GM21360 (cell line): ENCODE measurements at regions not wholly inside any gene's neighbourhood (a gene's known extent, or its start where the extent isn't known, plus 50 kb on each side); places are given as distances from the start of the nearest gene placed in this dataset.
"Not testable (repeated sequence)": the region's sequence is repeated elsewhere in the genome, so short reads cannot be mapped to it uniquely, and the experiment has no call there.

ENCODE experiments used
- ATAC-seq: cut with Tn5 transposase; IDR thresholded peaks from one replicate; pipeline ENCODE4 v1.9.1; 2021; ENCODE audit warnings: mild to moderate bottlenecking, moderate library complexity; ENCODE audit not compliant: unreplicated experiment

DNA sequence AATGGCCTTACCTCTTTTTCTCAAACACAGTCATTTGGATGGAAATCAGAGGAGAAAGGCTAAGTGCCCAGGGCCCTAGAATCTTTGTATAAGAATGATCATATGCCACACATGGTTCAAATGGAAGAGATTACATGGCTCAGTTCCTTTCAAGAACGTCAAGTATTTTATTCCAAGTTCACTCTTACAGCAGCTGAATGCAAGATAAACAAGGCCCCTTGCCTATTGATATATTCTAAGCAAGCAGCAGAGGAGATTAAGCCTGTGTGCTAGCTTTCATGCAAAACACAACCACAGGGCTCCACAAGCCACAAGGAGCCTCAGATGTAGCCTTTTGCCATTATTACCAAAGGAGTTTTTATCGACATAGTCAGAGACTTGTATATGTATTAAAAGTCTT, 55.3 kb upstream of the SLCO6A1 start:
- ATAC-seq, result no peak

DNA sequence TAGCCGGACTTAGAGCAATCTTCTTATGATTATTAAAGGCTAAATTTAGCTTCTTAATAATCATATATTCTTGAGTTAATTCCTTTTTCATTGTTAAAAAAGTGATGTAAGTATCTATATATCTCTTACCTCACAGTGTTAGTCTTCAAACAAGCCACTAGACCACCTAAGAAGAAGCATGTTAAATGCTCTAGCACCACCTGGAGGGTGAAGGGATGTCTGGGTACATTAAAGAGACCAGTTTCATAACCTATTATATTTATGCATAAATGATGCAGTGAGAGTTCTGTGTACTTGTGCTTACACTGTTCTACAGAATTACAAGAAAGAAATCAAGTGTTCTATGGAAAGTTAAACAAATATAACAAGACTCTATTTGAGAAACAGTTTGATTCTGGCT, 55.9 kb upstream of the SLCO6A1 start:
- peak; percentile 57 for ATAC-seq

DNA sequence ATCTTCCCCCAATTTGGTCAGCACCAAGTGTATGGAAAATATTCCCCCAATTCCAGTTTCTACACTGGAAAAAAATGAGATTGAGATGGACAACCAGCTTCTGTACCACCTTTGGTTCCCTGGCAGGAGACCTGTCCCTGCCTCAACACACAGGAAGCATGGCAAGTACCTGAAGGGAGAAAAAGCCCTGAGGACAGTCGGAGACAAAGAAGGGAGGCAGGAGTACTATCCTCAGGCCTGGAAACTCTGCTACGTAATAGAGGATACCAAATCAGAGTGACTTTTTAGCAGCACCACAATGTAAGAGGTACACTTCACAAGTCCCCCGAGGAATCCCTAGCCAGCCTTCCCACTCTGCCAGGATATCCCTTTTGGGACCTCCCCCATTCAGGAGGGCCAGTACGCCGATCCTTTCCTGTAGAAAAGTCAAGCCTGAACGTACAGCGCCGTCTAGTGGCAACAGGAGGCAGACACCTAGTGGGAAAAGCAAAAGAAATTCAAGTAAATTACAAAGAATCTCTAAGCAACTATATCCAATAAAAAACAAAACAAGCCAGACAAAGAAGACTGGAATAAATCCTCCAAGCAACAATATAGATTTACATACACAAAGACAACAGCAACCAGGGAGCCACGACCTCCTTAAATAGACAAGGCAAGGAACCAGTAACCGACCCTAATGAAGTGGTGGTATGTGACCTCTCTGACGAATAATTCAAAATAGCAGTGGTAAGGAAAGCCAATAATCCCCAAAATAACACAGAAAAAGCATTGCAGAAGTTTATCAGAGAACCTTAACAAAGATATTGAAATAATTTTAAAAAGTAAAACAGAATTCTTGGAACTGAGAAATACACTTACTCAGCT, 63.3 kb upstream of the SLCO6A1 start:
- peak; percentile 78 for ATAC-seq

DNA sequence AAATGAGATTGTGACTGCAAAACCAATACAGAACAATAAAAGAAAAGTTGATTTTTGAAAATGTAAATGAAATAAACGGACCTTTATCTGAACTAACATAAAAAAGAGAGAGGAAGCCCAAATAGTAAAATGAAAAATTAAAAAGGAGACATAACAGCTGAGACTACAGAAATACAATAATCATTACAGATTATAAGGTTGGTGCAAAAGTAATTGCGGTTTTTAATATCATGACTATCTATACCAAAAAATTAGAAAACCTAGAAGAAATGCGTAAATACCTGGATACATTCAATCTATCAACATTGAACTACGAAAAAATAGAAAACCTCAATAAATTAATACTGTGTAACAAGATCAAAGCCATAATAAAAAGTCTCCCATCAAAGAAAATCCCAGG, 71.9 kb upstream of the SLCO6A1 start:
- no peak for ATAC-seq

DNA sequence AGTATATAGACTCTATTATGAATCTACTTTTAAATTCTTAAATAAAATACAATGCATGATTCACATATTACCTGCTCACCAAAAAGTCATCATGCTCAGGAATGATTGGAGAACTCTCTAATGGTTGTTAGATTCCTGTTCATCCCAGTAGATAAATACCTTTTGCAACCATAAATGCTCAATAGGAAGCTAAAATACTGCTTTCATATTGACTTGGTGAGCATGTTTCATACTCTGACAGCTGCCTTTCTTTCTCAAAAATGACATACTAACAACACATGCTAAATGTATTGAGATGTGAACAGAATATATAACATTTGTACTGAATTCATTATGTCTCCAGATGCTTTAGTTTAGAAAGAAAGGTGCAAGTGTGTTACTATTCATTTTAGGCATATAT, 79.6 kb upstream of the SLCO6A1 start:
- ATAC-seq, result no peak

DNA sequence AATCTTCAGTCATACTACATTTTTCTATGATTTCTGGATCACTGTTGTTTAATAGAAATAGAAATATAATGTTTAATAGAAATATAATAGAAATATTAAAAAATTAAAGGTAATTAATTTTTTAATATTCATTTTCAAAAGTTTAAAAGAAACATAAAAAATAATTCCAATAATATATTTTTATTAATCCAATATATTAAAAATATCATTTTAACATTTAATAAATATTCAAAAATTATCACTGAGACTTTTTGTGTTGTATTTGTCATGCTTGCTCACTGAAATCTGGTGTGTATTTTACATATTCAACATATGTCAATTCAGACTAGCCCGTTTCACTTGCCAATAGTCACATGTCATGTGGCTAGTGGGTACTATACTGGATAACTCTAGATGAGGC, 80.6 kb upstream of the SLCO6A1 start:
- no peak for ATAC-seq

DNA sequence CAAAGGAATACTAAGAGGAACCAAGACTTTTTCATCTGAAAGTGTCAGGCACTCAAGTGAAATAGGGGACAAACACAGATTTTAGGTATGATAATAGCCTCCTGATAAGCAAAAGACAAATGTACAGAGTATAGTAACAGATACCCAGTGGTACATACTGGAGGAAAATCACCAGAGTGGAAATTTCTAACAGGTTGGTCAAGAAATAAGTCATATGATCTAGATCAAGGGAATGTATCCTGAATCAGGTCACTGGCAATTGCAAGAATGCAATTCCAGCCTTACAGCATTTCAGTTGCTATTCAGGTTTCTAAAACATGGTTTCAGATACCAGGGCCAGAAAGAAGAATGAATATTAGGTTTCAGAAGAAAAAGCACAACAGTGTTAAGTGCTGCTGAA, 82.2 kb upstream of the SLCO6A1 start:
- no peak for ATAC-seq

DNA sequence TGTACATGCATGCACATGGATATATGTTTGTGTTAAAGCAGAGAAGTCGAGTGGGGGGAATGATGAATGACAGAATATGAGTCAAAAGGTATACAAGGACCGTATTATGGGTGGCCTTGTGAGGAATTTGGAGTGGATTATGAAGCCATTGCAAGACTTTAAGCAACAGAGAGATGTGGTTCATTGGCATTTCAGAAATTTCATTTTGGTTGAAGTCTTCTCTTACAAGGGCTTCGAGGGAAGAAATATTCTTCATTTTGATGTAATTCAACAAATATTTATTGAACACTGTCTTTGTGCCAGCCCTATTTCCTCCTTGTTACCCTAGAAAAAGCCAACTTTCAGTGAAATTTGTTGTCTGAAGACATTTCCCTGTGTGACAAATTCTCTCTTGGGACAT, 83.9 kb upstream of the SLCO6A1 start:
- ATAC-seq, result no peak

DNA sequence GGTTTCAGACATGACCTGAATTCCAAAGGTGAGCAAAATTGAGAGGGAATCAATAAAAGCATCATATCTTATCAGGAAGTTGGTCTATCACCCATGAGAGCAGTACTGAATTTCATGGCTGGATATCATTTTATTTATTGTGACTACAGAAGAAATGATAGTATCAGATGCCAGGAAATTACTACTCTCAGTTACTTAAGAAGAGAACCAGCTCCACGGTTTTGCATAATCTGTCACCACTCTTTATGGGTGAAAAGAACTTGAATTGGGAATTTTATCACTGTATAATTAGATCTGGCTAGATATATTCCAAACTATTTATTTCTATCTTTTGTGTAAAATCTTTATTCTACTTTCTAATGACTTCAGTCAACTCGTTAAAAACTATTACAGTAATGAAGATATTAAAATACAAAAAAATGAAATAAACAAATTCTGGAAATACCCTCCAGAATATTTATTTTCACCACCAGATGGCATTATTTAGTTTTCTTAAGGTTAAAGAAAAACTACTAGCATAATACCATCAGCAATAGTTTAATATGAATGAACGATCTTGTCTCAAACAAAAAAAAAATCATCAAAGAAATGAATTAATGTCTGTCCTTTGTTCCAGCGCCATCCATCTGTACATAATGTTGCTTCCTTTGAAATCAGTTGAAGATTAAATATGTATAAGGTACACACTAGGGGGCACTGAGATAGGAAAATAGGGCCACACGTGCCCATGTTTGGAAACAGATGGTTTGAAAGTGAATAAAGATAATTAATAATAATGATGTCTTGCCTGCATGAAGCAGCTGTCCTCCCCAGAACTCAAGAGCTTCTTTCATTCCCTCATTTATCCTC, 84.7 kb upstream of the SLCO6A1 start:
- ATAC-seq, result no peak

DNA sequence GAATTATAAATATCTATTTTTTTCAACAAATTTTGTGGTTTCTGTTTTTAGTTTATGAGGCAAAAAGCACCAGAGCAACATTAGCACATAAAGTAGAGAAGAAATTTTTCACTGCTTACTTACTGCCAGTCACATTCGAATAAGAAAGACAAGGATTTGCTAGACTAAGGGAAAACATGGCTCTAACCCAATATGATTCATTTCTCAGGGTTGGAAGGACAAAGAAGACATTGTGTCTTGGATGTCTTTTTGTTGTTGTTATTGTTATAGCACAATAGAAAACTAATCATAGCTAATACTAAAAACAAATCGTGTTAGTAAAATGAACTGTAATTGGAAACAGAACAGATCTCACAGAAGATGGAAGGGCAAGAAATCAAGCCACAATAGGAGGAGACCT, 90.9 kb upstream of the SLCO6A1 start:
- ATAC-seq, result no peak

DNA sequence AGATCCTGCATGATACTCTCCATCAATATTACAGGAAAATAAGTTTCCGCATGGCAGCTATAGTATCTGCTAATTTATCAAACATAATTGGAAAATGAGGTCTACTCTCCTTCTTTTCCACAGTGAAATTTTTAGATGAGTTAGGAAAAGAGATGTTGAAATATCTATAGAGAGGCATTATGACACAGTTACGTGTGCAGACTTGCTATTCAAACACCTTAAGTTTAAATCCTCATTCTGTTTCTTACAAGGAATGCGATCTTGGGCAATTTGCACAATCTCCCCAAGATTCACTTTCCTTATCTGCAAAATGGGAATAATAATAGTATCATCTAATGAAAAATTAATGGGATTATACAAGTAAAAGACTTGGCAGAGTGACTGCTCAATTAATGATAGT, 91.7 kb upstream of the SLCO6A1 start:
- no peak for ATAC-seq

DNA sequence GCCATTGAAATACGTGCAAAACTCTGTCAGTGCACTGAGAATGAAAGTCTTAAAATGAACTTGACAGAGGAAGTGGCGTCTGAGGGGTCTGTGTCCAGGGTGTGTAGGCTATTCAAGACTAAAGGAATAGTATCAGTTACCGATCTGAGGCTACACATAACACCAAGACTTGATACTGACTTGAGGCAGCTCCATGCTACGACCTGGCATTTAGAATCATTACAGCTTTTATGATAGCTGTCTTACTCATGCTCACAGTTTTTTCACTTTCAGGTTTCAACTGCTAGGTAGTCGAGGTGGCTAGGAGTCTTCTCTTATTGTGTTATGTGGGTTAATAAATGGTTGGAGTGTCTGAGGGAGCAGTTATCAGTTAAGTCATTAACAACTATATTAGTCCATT, 92.8 kb upstream of the SLCO6A1 start:
- peak; percentile 84 for ATAC-seq

DNA sequence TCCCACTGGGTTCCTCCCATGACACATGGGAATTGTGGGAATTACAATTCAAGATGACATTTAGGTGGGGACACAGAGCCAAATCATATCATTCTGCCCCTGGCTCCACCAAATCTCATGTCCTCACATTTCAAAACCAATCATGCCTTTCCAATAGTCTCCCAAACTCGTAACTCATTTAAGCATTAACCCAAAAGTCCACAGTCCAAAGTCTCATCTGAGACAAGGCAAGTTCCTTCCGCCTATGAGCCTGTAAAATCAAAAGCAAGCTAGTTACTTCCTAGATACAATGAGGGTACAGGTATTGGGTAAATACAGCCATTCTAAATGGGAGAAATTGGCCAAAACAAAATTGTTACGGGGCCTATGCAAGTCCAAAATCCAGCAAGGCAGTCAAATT, 93.8 kb upstream of the SLCO6A1 start:
- not testable (repeated sequence) for ATAC-seq

DNA sequence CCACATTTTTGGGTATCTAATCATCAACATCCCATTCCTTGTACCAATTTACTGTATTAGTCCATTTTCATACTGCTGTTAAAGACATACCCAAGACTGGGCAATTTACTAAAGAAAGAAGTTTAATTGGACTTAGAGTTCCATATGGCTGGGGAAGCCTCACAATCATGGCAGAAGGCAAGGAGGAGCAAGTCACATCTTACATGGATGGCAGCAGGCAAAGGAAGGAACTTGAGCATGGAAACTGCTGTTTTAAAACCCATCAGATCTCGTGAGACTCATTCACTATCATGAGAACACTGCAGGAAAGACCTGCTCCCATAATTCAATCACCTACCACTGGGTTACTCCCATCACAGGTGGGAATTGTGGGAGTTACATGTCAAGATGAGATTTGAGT, 95.4 kb upstream of the SLCO6A1 start:
- ATAC-seq, result no peak

DNA sequence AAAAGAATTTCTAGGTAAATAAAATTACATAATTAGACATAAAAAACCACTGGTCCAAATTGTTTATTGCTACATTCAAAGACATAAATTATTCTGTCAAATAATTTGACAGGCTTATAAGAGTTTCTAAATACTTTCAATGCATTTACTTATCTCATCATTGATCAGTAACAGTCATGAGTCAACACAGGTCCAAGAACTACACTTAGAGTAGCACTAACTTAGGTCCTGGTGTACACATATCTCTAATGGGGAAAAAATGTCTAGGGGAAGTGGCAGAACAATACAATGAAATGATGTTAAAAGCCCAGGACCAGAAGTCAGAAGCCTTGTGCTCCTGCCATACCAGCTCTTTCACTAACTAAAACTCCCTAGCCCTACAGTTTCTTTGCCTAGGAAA, 96.5 kb upstream of the SLCO6A1 start:
- ATAC-seq, result no peak

DNA sequence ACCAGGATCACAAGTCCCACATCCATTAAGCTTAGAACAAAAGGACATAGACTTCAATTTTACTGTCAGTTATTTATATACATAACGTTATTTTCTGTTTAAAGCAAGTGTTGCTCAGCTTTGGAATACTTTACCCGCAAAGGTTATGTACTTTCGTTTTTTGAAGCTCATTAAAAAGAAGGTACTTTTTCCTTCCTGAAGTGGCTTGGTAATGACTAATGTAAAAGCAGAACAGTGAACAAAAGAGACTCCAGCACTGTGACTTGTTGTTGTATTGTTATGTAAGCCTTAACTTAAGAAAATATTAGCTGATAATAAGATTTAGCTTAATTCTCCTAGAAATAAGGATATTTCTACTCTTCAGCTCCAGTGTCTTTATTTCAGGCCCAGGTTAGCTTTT, 97.3 kb upstream of the SLCO6A1 start:
- ATAC-seq, result peak; percentile 56

DNA sequence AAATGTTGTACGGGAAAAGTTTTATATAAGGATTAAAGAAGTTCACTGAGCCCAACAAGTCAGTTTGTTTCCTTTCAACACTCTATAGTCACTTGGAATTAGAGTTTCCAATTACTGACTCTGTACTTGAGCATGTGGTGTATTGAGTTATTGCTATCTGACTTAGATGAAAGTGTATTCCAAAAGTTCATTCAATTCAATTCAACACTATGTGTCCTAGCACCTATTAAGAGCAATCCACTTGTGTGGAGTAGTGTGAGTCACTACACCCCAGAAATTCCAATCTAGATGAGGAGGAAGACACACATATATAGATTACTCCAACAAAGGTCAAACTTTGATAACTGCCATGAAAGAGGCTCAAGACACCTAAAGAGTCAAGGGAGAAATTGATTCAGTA, 98.2 kb upstream of the SLCO6A1 start:
- ATAC-seq, result no peak

DNA sequence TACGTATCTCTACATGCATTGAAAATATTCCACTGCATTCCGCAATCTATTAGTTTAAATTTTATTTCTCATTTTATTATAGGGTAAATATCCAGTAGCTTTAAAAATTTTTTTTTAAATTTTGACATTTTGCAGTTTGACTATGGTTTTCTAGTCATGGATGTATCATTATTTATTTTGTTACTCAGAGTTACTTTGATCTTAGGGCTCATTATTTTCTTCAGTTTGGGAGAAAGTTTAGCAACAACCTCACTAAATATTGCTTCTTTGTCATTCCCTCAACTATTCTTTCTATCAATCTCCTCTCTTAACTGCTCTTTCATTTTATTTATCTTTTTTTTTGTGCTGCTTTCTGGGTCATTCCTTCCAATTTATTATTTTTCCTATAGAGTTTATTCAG, 100.5 kb upstream of the SLCO6A1 start:
- no peak for ATAC-seq

DNA sequence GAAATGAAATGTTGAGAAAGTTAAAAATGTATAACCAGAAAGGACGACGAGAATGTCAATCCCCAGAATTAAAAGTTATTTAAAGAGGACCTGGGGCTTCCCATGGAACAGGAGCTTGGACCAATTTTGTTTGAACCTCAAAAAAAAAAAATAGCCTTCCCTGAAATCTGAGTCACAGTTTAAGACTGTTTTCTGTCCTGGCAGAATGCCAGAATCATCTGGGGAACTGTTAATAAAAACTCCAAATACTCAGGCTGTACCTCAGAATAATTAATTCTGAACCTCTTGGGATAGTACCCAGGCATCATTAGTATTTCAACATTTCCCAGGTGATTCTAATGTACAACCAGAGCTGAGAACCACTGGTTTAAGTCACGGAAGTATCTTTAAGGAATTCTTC, 102.2 kb upstream of the SLCO6A1 start:
- ATAC-seq, result no peak

DNA sequence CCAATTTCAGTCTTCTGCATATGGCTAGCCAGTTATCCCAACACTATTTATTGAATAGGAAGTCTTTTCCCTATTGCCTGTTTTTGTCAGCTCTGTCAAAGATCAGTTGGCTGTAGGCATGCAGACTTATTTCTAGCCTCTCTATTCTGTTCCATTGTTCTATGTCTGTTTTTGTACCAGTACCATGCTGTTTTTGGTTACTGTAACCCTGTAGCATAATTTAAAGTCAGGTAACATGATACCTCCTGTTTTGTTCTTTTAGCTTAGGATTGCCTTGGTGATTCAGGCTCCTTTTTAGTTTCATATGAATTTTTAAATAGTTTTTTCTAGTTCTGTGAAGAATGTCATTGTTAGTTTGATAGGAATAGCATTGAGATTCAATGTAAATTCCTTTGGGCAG, 104.9 kb upstream of the SLCO6A1 start:
- ATAC-seq, result no peak

DNA sequence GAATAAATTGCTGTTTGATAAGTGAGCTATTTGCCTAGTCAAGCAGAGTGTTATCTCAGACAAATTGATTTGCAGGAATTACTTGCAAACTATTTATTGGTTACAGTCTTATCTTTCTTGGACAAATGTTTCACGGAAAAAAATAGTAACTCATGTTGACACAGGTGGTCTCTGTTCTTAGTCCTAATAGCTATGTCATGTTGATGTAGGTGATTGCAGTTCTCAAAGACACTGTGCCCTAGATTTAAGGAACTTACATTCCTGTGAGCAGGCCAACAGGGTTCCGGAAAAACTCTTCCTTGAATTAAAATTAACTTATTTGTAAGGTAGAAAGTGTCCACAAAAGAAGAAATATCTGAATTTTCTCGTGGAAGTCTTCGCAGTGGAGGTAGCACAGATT, 109.6 kb upstream of the SLCO6A1 start:
- ATAC-seq, result no peak

DNA sequence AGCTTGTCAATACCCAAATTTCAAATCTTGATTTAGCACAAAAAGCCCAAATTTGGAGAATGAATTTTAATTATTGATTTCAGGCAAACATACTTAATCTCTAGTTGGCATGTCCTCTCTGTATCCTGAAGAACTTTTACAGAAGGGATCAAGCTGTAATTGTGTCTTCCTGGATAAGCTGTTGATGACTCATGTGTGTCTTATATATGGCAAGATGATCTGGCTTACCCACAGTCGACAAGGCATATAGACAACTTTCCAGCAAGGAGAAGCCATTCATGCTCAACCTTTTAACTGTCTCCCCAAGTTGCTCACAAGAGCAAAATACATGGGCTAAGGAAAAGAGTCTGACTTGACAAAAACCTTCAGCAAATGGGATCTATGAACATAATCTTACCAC, 112.5 kb upstream of the SLCO6A1 start:
- ATAC-seq, result no peak
